Hematopoietic multipotent progenitor cell treated with erythropoietin and hydrocortisone succinate and interleukin-3 and kit ligand, for 4 days (in vitro differentiated cells): ENCODE measurements at regions not wholly inside any gene's neighbourhood (a gene's known extent, or its start where the extent isn't known, plus 50 kb on each side); places are given as distances from the start of the nearest gene placed in this dataset.

ENCODE experiments used
- DNase-seq: peaks from one replicate; pipeline ENCODE4 v3.0.0-alpha.2; 2015

DNA sequence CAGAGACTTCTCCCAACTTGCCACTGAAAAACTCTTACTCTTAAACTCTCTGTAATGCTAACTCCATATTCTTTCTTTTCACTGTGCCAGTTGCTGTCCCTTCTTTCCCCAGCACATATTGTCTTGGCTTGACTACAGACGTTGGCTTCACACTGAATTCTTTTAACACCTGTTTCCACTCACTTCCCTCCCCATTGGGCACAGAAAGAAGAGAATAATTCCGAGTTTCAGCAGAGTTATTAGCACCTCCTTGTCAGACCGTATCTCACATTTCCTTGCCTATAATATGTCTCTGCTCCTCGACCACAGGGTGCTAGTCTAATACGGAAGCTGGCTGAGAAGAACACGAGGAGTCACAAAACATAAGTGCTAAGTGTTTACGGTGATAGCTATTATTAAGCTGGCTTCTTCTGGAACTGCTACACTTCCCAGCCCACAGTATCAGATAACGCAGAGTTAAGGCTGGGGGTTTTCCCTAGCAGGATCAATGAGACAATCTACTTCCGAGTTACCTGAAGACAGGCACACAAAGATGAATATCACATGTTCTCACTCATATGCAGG is 188.5 kb upstream of the CDH8 start:
- DNase-seq: no peak

DNA sequence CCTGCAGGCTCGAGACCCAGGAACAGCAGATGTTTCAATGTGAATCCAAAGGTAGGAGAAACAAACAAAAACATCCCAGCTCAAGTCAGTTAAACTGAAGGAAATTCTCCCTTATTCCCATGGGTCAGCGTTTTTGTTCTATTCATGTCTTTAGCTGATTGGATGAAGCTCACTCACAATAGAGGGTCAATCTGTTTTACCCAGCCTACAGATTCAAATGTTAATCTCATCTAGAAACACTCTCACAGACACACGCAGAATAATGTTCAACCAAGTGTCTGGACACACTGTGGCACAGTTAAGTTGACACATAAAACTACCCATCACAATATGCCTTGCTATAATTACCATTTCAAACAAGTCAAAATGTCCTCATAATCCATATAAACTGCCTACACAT is 180.6 kb upstream of the CDH8 start:
- DNase-seq: no peak

DNA sequence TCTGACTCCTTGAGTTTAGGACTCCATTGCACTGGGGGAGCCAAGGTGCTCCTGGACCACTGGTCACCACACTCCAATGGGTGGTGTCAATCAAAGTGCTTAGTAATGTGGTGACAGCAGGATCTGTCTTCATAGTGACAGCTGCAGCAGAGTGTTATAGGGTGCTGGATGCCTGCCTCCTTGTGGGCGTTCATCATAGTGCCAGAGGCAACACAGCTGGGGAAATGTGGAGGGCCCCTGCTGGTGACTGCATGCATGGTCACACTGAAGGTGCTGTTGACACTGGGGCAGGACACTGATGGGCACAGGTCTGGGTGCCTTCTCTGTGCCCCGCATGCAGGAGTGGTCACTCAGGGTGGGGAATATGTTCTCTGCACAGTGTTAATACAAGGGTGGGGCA is 177.5 kb upstream of the CDH8 start:
- peak; percentile 39 for DNase-seq

DNA sequence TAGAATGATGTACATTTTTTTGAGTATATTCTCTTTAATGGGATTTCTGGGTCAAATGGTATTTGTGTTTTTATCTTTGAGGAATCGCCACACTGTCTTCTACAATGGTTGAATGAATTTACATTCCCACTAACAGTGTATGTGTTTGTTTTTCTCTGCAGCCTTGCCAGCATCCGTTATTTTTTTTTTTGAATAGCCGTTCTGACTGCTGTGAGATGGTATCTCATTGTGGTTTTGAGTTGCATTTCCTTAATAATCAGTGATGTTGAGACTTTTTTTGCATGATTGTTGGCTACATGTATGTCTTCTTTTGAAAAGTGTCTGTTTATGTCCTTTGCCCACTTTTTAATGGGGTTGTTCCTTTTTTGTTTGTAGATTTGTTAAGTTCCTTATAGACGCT is 172.7 kb upstream of the CDH8 start:
- DNase-seq: peak; percentile 16

DNA sequence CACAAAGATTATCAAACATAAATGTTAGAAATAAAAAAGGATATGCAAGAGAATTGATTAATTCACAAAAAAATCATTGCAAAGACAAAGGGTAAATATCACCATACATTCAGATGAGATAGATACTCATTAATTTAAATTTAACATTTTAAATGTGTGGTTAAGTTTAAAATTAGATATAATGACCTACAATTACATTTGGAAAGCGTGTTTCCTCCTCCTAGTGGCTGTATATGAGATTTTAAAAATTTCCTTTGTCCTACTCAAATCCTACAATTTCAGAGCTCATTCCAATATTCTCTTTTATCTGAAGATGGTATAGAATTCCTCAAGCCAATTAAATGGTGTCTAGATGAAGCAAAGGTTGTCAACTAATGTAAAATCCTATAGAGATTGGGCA is 169.2 kb upstream of the CDH8 start:
- DNase-seq: no peak

DNA sequence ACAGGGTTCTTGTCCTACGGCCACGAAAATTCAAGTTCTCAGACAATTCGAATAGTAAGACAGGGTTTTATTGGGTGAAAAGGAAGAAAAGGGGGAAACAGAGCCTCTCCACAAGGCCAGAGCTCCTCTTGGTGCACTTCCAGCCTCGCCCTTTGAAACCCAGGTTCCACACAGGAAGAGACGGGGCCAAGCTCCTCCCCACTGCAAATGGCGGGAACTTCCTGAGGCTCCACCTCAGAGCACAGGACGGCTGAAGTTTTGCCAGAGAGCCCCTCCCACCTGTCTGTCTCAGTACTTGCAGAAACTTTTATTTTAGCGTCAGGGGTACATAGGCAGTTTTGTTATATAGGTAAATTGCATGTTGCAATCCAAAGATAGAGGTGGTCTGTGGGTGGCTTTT is 165.7 kb upstream of the CDH8 start:
- no peak for DNase-seq

DNA sequence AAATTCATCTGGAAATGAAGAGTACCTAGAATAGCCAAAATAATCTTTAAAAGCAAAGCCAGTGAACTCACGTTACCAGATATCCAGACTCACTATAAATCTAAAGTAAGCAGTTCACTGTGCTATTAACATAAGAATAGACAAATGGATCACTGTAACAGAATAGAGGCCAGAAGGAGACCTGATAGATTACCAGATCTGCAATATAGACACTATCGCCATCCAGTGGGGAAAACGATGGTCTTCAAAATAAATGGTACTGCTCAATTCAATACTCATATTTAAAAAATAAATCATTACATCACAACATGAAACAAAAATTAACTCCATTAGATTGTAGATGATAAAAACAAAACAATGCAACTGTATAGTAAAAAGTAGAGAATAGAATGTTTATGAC is 158.6 kb upstream of the CDH8 start:
- DNase-seq: peak; percentile 11

DNA sequence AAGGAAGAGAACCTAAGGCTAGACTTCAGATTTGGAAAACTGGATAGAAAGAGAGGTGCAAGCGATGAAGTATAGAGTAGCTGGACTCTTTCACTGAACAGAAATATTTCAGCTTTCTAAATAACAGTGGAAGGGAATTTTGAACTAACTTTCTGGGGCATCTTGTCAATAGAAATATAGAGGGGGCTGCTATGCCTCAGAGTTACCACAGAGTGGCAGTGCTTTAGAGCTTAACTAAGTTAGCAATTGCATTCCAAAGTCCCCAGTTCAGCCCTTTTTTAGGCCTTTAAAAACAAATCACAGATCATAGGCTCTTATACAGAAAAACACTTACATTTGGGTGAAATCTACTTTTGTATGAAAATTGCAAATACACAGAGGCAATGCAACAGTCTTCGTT is 154.2 kb upstream of the CDH8 start:
- DNase-seq: peak; percentile 49

DNA sequence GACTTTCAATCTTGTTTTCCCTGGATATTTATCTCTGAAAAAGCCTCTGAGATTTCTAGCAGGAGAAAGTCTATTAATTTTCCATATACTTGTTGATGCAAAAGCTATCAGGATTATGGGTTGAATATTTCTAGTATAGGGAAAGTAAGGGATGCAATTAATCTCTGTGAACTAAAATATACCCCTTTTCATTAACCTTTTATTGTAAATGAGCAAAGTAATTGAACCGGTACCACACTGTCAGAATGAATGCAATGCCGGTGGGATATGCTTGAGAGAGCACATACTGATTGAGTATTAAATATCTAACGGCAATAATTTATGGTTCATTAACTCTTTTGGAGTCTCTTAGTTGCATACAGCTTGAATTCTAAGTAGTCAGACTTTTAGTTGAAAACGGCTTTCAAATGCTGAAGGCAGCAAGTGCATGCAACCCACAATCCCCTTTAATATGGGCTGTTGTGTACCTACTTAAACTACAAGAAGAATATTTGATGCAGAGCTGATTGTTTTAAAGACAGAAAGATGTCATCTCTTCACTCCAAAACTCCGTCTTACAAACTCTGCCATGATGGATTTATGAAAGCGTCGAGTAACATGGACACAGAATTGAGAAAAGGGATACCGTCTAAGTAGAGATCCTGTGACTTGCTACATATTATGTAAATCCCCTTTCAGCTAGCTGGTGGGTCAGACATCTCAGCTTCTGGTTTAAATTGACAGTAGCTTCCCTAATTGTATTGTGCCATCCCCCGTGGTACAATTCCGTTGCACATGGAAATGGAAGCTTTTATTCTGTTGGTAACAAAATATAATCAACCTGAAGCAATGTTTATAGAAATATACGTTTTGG is 141.3 kb upstream of the CDH8 start:
- DNase-seq: no peak

DNA sequence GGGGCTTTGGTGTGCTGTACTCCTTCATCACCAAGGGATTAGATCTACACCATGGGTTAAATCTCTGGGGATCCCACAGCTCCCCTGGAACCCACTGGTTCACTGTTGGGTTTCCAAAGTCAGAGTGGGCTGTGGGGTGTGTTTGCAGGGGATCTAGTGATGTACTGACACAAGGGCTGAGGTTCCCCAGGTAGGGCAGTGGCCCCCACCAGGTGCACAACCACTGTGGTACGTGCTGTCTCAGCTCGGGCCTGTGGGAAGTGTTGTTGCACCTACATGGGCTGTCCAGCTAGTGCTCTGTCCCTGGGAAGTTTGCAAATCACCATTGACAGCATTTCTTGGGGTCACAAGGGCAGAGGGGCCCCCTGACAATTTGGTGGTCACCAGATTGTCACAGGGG is 134.4 kb upstream of the CDH8 start:
- no peak for DNase-seq

DNA sequence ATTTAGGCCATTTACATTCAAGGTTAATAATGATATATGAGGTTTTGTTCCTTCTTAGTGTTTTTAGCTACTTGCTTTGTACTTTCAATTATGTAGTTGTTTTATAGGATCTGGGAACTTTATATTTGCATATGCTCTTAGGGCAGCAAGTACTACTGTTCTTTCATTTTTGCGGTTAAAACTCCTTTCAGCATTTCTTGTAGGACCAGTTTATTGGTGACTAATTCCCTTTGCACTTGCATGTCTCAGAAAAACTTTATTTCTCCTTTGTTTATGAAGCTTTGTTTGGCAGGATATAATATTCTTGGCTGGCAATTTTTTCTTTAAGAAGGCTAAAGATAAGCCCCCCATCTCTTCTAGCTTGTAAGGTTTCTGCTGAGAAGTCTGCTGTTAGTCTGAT is 131.3 kb upstream of the CDH8 start:
- no peak for DNase-seq

DNA sequence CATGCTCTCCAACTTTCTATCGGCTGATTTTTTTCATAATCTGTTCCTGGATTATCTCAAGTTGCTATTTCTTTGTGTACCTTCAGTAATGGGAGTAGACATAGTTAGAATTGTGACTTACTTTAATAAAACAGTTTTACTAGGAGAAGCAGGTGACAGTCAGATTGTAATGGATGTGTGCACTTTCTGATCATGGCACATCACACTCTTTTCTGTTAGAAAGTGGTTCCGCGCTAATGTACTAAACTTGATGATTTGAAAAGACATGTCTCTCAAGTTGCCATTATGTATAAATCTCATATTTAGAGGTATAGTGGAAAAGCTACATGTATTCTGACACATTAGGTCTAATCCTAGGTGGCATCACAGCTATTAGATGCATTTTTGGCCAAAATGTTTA is 121.3 kb upstream of the CDH8 start:
- DNase-seq: no peak

DNA sequence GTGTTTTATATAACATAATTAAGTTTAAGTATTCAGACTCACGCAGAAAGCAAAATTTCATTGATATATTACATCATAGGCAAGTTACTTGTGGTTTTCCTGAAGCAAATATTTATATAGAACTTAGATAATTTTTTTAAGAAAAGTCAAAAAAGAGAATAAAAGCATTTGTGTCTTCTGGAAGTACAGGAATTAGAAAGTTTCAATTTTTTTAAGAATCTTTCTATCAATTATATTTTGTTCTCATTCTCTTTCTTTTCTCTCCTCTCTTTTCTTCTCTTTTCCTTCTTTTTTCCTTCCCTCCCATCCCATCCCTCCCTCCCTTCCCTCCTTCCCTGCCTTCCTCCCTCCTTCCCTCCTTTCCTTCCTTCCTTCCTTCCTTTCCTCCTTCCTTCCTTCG is 120.7 kb upstream of the CDH8 start:
- DNase-seq: no peak

DNA sequence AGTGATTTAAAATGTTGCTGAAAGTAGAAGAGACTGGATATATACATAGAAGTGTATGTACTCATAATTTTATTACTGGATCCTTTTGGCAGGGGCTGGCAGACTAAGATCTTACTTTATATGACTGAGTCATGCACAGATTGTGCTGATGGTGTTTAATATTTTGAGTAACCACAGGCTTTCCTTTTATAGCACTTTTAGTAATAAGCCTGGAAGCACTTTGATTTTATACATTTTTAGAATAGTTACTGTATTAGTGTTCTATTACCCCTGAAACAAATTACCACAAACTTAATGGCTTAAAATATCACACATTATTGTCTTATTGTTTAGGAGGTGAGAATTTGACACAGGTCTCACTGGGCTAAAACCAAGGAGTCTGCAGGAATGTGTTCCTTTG is 113.4 kb upstream of the CDH8 start:
- DNase-seq: no peak

DNA sequence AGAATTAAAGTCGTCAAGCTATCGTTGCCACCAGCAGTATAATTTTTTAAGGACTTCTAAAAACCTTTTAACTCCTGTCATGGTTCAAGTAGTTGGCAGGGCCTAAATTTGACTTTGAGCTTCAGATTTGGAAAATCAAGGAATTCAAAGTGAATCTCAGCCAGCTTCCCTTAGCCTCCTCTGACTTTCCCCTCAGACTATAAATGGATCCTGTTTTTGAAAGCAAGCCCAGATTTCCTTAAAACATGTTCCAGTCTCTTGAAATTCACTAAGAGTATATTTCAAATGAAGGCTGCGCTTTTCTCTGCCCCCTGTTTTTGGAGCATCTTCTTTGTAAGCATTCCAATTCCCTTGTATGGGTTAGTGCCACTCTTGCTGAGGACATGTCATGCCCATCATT is 101.8 kb upstream of the CDH8 start:
- no peak for DNase-seq

DNA sequence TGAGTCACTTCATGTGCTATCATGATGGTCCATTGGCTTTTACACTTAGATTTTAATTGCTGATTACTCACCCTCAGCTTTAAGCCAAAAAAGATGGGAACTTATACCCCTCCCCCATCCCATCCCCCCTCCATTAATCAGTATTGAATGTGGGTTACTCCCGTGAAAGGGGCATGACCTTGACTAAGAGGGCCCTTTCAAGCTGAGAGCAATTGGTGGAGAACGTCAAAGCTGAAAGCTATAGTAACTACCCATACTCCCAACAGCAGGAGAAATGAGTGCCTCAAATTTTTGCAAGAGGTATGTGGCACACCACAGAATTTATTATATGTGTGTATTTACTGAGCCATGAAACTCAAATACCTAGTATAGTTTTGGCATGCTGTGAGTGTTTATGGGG is 99.7 kb upstream of the CDH8 start:
- DNase-seq: no peak

DNA sequence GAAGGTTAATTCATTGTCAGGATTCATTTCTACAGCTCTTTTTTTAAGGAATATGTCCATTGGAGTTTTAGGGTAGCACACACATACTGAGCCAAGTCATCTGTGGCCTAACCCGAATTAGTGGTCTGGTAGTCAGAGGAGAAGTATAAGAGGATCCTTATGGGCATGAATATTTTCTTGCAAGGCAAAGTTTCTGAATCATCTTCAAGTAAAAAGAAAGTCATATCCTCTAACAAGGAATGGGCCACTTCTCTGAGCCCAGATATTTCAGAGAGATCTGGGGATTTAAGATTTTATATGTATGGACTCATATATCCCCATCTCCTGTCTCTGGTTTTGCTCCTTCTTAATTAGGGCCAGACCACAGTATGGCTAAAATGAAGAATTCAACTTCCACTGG is 99.2 kb upstream of the CDH8 start:
- DNase-seq: no peak

DNA sequence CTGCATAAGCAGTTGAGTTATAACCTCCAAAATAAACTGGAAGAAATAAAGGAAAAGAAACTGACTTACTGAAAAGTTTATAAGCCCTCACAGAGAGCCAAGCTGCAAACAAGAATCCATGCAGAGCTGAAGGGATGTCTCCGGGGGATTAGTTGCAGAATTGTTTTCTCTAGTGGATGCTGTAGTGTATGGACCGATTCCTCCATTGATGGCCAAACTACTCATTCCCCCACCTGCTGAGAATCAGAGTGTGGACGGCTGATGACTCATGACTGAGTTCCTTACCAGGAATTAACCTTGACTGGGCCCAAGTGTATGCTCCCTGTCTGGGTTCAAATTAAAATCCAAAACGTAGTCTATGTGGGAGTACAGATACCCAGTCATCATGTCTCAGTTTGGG is 93.9 kb upstream of the CDH8 start:
- no peak for DNase-seq

DNA sequence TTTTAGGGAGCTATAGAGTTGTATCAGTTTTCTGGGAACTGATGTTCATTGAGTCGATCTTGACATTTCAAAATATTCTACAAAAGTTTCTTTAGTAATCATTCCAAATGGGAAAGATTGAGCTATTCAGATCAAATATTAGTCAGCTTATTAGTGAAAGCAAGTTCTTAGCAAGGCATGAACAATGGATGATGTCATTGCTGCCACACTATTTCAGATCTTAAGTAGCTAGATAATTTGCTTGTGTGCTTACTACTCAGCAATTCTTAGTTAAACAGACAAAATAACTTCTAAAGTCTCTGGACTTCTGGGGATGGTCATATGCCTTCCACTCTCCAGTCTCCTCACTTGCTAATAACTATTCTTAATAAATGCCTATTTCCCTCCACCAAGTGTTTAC is 69.0 kb upstream of the CDH8 start:
- DNase-seq: no peak

DNA sequence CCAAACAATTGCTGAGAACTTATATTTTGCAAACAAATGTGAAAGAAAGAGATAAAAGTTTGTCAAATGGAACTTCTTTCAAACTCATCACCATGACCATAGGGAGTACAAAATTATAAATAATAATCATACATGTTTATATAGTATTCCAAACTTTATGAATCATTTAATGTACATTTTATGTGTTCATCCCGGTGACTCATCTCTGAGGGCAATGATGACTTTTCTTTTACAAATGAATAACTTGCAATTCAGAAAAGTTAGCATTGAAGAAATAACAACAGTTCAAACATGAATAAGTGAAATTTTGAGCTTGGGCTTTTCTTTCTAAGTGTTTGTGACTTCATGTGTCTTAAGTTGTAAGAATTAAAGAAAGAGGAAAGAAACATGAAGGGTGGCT is 66.3 kb upstream of the CDH8 start:
- no peak for DNase-seq

DNA sequence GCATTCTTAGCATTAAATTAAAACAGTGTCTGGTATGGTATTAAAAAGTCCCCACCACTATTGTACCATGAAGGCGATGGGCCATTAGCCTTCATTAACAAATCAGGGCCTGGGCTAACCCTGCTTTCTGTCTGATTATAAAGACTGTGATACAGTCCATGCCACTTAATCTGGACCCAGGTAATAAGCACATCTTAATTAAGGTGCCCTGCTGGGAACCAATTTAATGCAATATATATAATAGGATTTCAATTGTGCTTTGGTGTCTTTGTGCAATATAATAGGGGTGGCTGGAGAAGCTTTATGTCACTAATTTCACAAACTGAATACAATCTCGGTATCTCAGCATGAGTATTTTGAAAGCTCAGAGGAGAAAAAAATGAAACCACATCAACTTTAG is 64.4 kb upstream of the CDH8 start:
- DNase-seq: no peak

DNA sequence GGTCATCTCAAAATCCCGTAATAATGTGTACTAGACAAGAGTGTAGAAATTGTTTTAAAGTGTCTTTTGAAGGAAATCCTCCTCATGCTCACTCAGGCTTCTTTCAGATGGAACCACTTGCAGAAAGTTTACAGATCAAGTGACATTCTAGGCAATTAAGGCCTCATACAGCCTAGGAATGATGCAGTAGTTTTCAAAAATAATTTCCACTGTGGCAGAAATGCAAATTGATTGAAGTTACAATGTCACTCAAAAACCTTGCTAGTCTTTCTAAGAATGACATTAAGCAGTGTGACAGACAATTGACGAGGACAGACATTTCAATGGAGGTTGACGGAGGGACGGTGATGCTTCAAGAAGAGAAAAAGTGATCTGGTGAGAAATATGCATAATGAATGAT is 53.5 kb upstream of the CDH8 start:
- DNase-seq: no peak

DNA sequence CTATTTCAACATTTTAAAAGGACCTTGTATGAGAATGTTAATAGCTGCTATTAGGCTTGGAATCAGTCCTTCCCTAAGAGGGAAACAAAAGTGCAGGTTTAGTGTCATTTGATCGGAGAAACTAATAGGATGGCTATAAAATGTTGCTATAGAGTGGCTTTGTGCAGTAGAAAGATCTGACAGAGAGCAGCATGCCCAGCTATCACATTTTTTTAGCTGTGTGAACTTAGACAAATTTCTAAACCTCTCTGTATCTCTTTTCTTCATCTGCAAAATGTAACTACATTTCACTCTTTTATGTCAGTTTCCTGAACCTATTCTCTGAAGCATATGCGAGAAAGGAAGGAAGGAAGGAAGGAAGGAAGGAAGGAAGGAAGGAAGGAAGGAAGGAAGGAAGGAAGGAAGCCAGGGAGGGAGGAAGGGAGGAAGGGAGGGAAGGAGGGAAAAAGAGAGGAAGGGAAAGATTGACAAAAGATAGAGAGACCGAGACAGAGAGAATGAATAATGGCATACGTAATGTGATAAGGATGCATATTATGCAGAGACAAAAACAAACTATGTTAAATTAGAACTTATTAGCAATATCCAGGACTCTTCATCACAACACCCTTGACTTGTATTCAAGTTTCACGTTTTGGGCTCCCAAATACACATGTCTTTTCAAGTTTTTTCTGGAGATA is 52.6 kb upstream of the CDH8 start:
- no peak for DNase-seq
